ENCODE measurements at regions not wholly inside any gene's neighbourhood (a gene's known extent, or its start where the extent isn't known, plus 50 kb on each side); places are given as distances from the start of the nearest gene placed in this dataset.

GRCh38 chr10:78763651-78764395, 304.9 kb upstream of the ZMIZ1 start:
- TF ChIP-seq TAF1 (IDR thresholded peaks at IDR 0.05; ENCODE audit: borderline replicate concordance, insufficient read depth, low read length) = no peak
- TF ChIP-seq SIN3A (IDR thresholded peaks at IDR 0.05; ENCODE audit: borderline replicate concordance, insufficient read depth, low read length) = no peak
